H9 (cell line): ENCODE measurements at regions not wholly inside any gene's neighbourhood (a gene's known extent, or its start where the extent isn't known, plus 50 kb on each side); places are given as distances from the start of the nearest gene placed in this dataset.
"Not testable (repeated sequence)": the region's sequence is repeated elsewhere in the genome, so short reads cannot be mapped to it uniquely, and the experiment has no call there.

Experiments
- DNase-seq: peaks from one replicate; pipeline ENCODE4 v3.0.0-alpha.2; 2017
- H2AFZ ChIP-seq: one replicate; pipeline ENCODE4 v1.6.1; 2013; ENCODE audit warnings: mild to moderate bottlenecking, low read length, control low read depth, moderate library complexity
- H2AK5ac ChIP-seq: 2 replicates; pipeline ENCODE4 v1.6.1; 2013; ENCODE audit warnings: low read length, control low read depth, mixed read lengths; ENCODE audit not compliant: insufficient read length
- H2BK120ac ChIP-seq: one replicate; pipeline ENCODE4 v1.6.1; 2013; ENCODE audit warnings: low read depth, mild to moderate bottlenecking, low read length, control low read depth, inconsistent platforms; ENCODE audit not compliant: poor library complexity, severe bottlenecking
- H2BK12ac ChIP-seq: 2 replicates; pipeline ENCODE4 v1.6.1; 2013; ENCODE audit warnings: low read length, control low read depth, mixed read lengths, low read depth; ENCODE audit not compliant: insufficient read length
- H2BK15ac ChIP-seq: 2 replicates; pipeline ENCODE4 v1.6.1; 2013; ENCODE audit warnings: low read depth, low read length, control low read depth
- H2BK20ac ChIP-seq: one replicate; pipeline ENCODE4 v1.6.1; 2013; ENCODE audit warnings: low read depth, mild to moderate bottlenecking, low read length, control low read depth, inconsistent platforms; ENCODE audit not compliant: poor library complexity, severe bottlenecking
- H2BK5ac ChIP-seq: 2 replicates; pipeline ENCODE4 v1.6.1; 2013; ENCODE audit warnings: low read length, control low read depth, mixed read lengths; ENCODE audit not compliant: insufficient read length
- H3K14ac ChIP-seq: 2 replicates; pipeline ENCODE4 v1.6.1; 2013; ENCODE audit warnings: low read length, control low read depth; ENCODE audit not compliant: insufficient read depth
- H3K18ac ChIP-seq: 2 replicates; pipeline ENCODE4 v1.6.1; 2013; ENCODE audit warnings: low read depth, mild to moderate bottlenecking, mixed read lengths, low read length, control low read depth; ENCODE audit not compliant: insufficient read length
- H3K23ac ChIP-seq: 2 replicates; pipeline ENCODE4 v1.6.1; 2013; ENCODE audit warnings: low read length, control low read depth, mixed read lengths, low read depth; ENCODE audit not compliant: insufficient read length
- H3K23me2 ChIP-seq: 2 replicates; pipeline ENCODE4 v1.6.1; 2013; ENCODE audit warnings: low read depth, mild to moderate bottlenecking, mixed read lengths, low read length, control low read depth; ENCODE audit not compliant: insufficient read length, poor library complexity, severe bottlenecking
- H3K27ac ChIP-seq: 2 replicates; pipeline ENCODE4 v1.5.1; 2013; ENCODE audit warnings: low read length, control low read depth, mixed read lengths, low read depth; ENCODE audit not compliant: insufficient read length
- H3K27me3 ChIP-seq: 2 replicates; pipeline ENCODE4 v1.6.1; 2013; ENCODE audit warnings: low read length, control low read depth, inconsistent platforms; ENCODE audit not compliant: insufficient read depth
- H3K4ac ChIP-seq: 2 replicates; pipeline ENCODE4 v1.6.1; 2013; ENCODE audit warnings: low read depth, mild to moderate bottlenecking, control low read depth, inconsistent platforms, low read length, moderate library complexity
- H3K4me1 ChIP-seq: 2 replicates; pipeline ENCODE4 v1.6.1; 2013; ENCODE audit warnings: low read length, control low read depth, inconsistent platforms; ENCODE audit not compliant: insufficient read depth
- H3K4me2 ChIP-seq: 2 replicates; pipeline ENCODE4 v1.6.1; 2013; ENCODE audit warnings: low read length, control low read depth, mixed read lengths; ENCODE audit not compliant: insufficient read length, insufficient read depth
- H3K56ac ChIP-seq: 2 replicates; pipeline ENCODE4 v1.6.1; 2013; ENCODE audit warnings: low read depth, mild to moderate bottlenecking, mixed read lengths, low read length, control low read depth; ENCODE audit not compliant: insufficient read length
- H3K79me1 ChIP-seq: 2 replicates; pipeline ENCODE4 v1.6.1; 2013; ENCODE audit warnings: low read depth, mild to moderate bottlenecking, moderate library complexity, low read length, control low read depth, inconsistent platforms; ENCODE audit not compliant: insufficient read depth, poor library complexity, severe bottlenecking
- H3K79me2 ChIP-seq: 2 replicates; pipeline ENCODE4 v1.6.1; 2013; ENCODE audit warnings: low read length, control low read depth, inconsistent platforms; ENCODE audit not compliant: insufficient read depth
- H3K9ac ChIP-seq: 2 replicates; pipeline ENCODE4 v1.6.1; 2013; ENCODE audit warnings: low read length, control low read depth, mixed read lengths; ENCODE audit not compliant: insufficient read length; ENCODE audit errors: extremely low read depth
- H3K9me3 ChIP-seq: one replicate; pipeline ENCODE4 v1.6.1; 2013; ENCODE audit warnings: low read depth, low read length, inconsistent platforms; ENCODE audit not compliant: control insufficient read depth
- H3T11ph ChIP-seq: one replicate; pipeline ENCODE4 v1.6.1; 2013; ENCODE audit warnings: mild to moderate bottlenecking, low read length, control low read depth, inconsistent platforms
- H4K20me1 ChIP-seq: one replicate; pipeline ENCODE4 v1.6.1; 2013; ENCODE audit not compliant: control insufficient read depth, insufficient read length, insufficient read depth
- H4K5ac ChIP-seq: 2 replicates; pipeline ENCODE4 v1.6.1; 2013; ENCODE audit warnings: low read depth, mild to moderate bottlenecking, mixed read lengths, low read length, control low read depth; ENCODE audit not compliant: insufficient read length
- H4K8ac ChIP-seq: replicated peaks from 2 replicates; pipeline ENCODE4 v1.6.1; 2013; ENCODE audit warnings: low read length, control low read depth, mixed read lengths, low read depth; ENCODE audit not compliant: insufficient read length
- H4K91ac ChIP-seq: 2 replicates; pipeline ENCODE4 v1.6.1; 2013; ENCODE audit warnings: low read depth, mild to moderate bottlenecking, moderate library complexity, mixed read lengths, low read length, control low read depth; ENCODE audit not compliant: insufficient read length
- H3K27ac Mint-ChIP-seq, 3 experiments: 2 replicates in 2 of 3; 3 replicates in 1 of 3; pipeline ENCODE4 v1.8.0; 2020 to 2021; ENCODE audit warnings: mixed read lengths in 3 of 3, mild to moderate bottlenecking in 1 of 3, moderate library complexity in 1 of 3
- H3K27me3 Mint-ChIP-seq: 2 replicates; pipeline ENCODE4 v1.8.0; 2021; ENCODE audit warnings: low read depth, mild to moderate bottlenecking, moderate library complexity, mixed read lengths
- H3K36me3 Mint-ChIP-seq, 3 experiments: 2 replicates in 2 of 3; 3 replicates in 1 of 3; pipeline ENCODE4 v1.8.0; 2020 to 2021; ENCODE audit warnings: low read depth in 3 of 3, mixed read lengths in 3 of 3; ENCODE audit not compliant: insufficient read depth in 1 of 3
- H3K4me1 Mint-ChIP-seq, 2 experiments: 2 replicates each; pipeline ENCODE4 v1.8.0; 2020; ENCODE audit warnings: mixed read lengths in 2 of 2
- H3K4me3 Mint-ChIP-seq, 2 experiments: 2 replicates in 1 of 2; 3 replicates in 1 of 2; pipeline ENCODE4 v1.8.0; 2020 to 2021; ENCODE audit warnings: mild to moderate bottlenecking in 2 of 2, mixed read lengths in 2 of 2, moderate library complexity in 1 of 2
- H3K9me3 Mint-ChIP-seq, 2 experiments: 2 replicates in 1 of 2; 3 replicates in 1 of 2; pipeline ENCODE4 v1.8.0; 2020; ENCODE audit warnings: mild to moderate bottlenecking in 2 of 2, mixed read lengths in 2 of 2, moderate library complexity in 1 of 2
- CTCF ChIP-seq: fragments of 200-600 bp; sonication (generic); conservative IDR thresholded peaks from 3 replicates; pipeline ENCODE4 v1.8.0; 2021; ENCODE audit warnings: antibody characterized with exemption, mild to moderate bottlenecking
- WGBS: extraction: QIAGEN DNeasy Blood & Tissue Kit; methylation state at CpG from one replicate; pipeline ENCODE4 v1.1.7; 2013; ENCODE audit warnings: missing lambda C conversion rate, low lambda C conversion rate, mixed read lengths; ENCODE audit not compliant: insufficient read length; ENCODE audit errors: extremely low coverage; 5-methylcytosine and 5-hydroxymethylcytosine counted together

DNA sequence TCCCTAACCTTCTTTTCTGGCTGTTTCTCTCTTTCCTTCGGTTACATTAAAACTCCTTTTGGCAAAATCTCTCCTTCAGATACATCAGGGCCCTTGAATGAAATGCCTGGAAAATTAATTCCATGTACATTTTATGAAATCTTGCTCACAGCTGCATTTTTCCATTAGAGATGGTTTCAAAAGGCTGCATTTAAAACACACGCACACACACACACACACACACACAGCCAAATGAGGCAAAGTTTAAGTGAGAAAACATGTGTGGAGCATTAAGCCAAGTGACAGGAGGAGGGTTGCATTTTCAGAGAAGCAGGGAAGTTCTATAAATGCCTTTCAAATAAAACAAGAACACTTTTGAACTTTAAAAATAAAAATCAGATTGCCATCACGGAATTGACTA lies 216.4 kb downstream of the LRIG3 start:
- no peak overlapping the region for H3K56ac ChIP-seq
- no peak for DNase-seq
- H3K4me3 Mint-ChIP-seq = no peak overlapping the region
- no peak overlapping the region for H2BK15ac ChIP-seq
- peak overlapping the region in 1 of 3 experiments; percentile 19; a peak in 1 of 7 replicates for H3K27ac Mint-ChIP-seq
- no peaks in the 10 kb centered on the region for H3K79me2 ChIP-seq
- H2BK12ac ChIP-seq = no peak overlapping the region
- H4K8ac ChIP-seq = no peak overlapping the region
- H3K23me2 ChIP-seq = no peaks in the 10 kb centered on the region
- no peak overlapping the region for H4K5ac ChIP-seq
- no peaks in the 10 kb centered on the region for H3K27me3 Mint-ChIP-seq
- no peaks in the 10 kb centered on the region for H3K9me3 ChIP-seq
- no peaks in the 10 kb centered on the region for H3K27me3 ChIP-seq
- H2AFZ ChIP-seq = no peak overlapping the region
- peaks cover 24 to 33% of the 10 kb centered on the region in 2 experiments for H3K9me3 Mint-ChIP-seq
- H2AK5ac ChIP-seq = no peak overlapping the region
- no peak overlapping the region for H2BK120ac ChIP-seq
- no peak overlapping the region for H3K4me2 ChIP-seq
- H3K4ac ChIP-seq = no peak overlapping the region
- no peak overlapping the region for H2BK20ac ChIP-seq
- H3K4me1 Mint-ChIP-seq = no peaks in the 10 kb centered on the region
- H4K20me1 ChIP-seq = no peaks in the 10 kb centered on the region
- no peak overlapping the region for H3T11ph ChIP-seq
- H3K9ac ChIP-seq = no peak overlapping the region
- no peak for TF ChIP-seq CTCF
- H3K18ac ChIP-seq = no peak overlapping the region
- no peak overlapping the region for H2BK5ac ChIP-seq
- H3K79me1 ChIP-seq = no peaks in the 10 kb centered on the region
- peaks cover 5 to 16% (median 12%) of the 10 kb centered on the region in 3 experiments for H3K36me3 Mint-ChIP-seq
- H3K14ac ChIP-seq = no peak overlapping the region
- no peak overlapping the region for H4K91ac ChIP-seq
- no peak overlapping the region for H3K27ac ChIP-seq
- no CpG with 5 or more reads among the region's 3 CpGs for WGBS
- H3K23ac ChIP-seq = no peak overlapping the region
- H3K4me1 ChIP-seq = no peaks in the 10 kb centered on the region

DNA sequence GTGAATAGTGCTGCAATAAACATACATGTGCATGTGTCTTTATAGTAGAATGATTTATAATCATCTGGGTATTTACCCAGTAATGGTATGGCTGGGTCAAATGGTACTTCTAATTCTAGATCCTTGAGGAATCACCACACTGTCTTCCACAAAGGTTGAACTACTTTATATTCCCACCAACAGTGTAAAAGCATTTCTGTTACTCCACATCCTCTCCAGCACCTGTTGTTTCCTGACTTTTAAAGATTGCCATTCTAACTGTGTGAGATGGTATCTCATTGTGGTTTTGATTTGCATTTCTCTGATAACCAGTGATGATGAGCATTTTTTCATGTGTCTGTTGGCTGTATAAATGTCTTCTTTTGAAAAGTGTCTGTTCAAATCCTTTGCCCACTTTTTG lies 215.5 kb downstream of the LRIG3 start:
- H3K56ac ChIP-seq, DNase-seq, H4K8ac ChIP-seq, H4K20me1 ChIP-seq, H3K18ac ChIP-seq, H2BK15ac ChIP-seq, H3K27me3 Mint-ChIP-seq, H3K23ac ChIP-seq, H2BK120ac ChIP-seq, H2BK12ac ChIP-seq, H3K4me1 ChIP-seq, H3K4me1 Mint-ChIP-seq, H3K79me1 ChIP-seq, H4K91ac ChIP-seq, H2BK20ac ChIP-seq, H3K9ac ChIP-seq, H3K27ac ChIP-seq, H2BK5ac ChIP-seq, H3K4me2 ChIP-seq, H3K79me2 ChIP-seq, H2AK5ac ChIP-seq, H2AFZ ChIP-seq, H3K4me3 Mint-ChIP-seq, H4K5ac ChIP-seq, H3K23me2 ChIP-seq, H3K14ac ChIP-seq, H3K4ac ChIP-seq, H3K27me3 ChIP-seq, H3T11ph ChIP-seq, H3K27ac Mint-ChIP-seq, H3K9me3 ChIP-seq: not testable (repeated sequence)
- Mint-ChIP-seq H3K9me3 (peaks cover 29 to 37% of the 10 kb centered on the region in 2 experiments), H3K36me3 (peaks cover 5 to 24% (median 14%) of the 10 kb centered on the region in 3 experiments)
